HG02588 (cell line): ENCODE measurements at regions not wholly inside any gene's neighbourhood (a gene's known extent, or its start where the extent isn't known, plus 50 kb on each side); places are given as distances from the start of the nearest gene placed in this dataset.

Experiments
- ATAC-seq: cut with Tn5 transposase; IDR thresholded peaks from one replicate; pipeline ENCODE4 v1.9.1; 2021; ENCODE audit warnings: mild to moderate bottlenecking, moderate library complexity; ENCODE audit not compliant: unreplicated experiment

DNA sequence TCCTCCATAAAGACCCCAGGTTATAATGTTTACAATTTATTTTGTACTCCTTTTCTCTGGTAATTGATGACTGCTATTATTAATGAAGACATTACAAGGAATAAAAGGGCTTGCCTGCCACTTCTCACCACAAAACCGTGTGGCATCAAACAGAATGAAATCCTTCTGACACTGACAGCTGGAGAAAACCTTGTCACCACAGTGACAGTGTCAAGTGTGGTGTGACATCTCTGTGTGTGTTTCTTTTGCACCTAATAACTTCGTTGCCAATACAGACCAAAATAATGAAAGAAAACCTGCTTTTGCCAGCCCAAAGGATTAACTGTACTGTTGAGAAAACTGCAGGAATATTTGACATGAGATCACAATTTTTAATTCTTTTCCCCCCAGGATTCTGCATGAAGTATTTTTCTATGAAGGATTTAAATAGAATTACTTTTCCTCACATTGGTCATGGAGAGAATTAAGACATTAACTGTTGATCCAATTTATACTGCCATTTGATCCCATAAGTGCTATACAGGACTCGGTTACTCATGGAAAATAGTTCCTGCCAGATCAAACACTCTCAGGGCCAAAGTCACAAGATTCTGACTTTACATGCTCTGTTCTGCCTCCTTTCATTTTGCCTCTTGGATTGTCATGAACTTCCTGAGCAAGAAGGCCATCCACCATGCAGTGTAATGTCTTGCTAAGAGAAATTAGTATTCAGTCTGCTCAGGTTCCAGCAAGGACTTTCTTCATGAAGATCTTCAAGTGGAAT lies 60.4 kb upstream of the IFNG-AS1 start:
- no peak for ATAC-seq

GRCh38 chr12:67929384-67929772 lies 59.9 kb upstream of the IFNG-AS1 start:
- no peak for ATAC-seq

DNA sequence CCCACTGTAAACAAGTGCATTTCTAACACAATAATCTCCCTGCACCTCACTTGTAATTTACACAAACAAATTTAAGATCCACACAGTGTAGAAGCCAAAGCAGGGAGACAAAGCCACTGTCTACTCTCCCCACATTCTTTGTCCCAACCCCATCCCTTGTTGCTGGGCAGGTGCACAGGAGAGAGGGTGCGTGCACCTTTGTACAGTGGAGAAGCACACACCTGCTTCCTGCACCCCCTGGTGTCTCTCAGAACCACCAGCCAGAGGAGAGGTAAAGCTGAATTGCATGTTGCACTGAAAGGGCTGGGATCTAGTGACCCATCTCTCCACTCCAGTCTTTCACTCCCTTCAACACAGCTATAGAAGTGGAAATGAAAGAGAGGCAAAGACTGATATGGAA lies 51.4 kb upstream of the IFNG-AS1 start:
- ATAC-seq = no peak
